Neural cell (in vitro differentiated cells): ENCODE measurements at regions not wholly inside any gene's neighbourhood (a gene's known extent, or its start where the extent isn't known, plus 50 kb on each side); places are given as distances from the start of the nearest gene placed in this dataset.

Source experiments
- H2AFZ ChIP-seq: fragments of 200-600, 300-800 bp; sonication (generic), shearing (Covaris generic); 2 replicates; pipeline ENCODE4 v1.6.0; 2014; ENCODE audit warnings: low read depth, mild to moderate bottlenecking, antibody characterized with exemption, low read length, moderate library complexity
- H3F3A ChIP-seq: fragments of 200-600 bp; shearing (Covaris generic); 2 replicates; pipeline ENCODE4 v1.6.1; 2016; ENCODE audit warnings: mild to moderate bottlenecking, moderate library complexity, mixed read lengths, antibody characterized with exemption, low read length; ENCODE audit not compliant: insufficient read depth, poor library complexity, severe bottlenecking
- H3K27ac ChIP-seq: fragments of 200-600, 300-800 bp; sonication (generic), shearing (Covaris generic); 2 replicates; pipeline ENCODE4 v1.5.1; 2014; ENCODE audit warnings: mild to moderate bottlenecking, low read length, moderate library complexity
- H3K27me3 ChIP-seq: fragments of 300-800, 200-600 bp; sonication (generic), shearing (Covaris generic); 2 replicates; pipeline ENCODE4 v1.6.0; 2014; ENCODE audit warnings: mild to moderate bottlenecking, low read depth, low read length, moderate library complexity; ENCODE audit not compliant: insufficient read depth
- H3K36me3 ChIP-seq: fragments of 300-800, 200-600 bp; sonication (generic), shearing (Covaris generic); 2 replicates; pipeline ENCODE4 v1.5.1; 2014; ENCODE audit warnings: mild to moderate bottlenecking, antibody characterized with exemption, low read length, moderate library complexity; ENCODE audit not compliant: insufficient read depth
- H3K4me2 ChIP-seq: fragments of 300-800, 200-600 bp; sonication (generic), shearing (Covaris generic); 2 replicates; pipeline ENCODE4 v1.6.0; 2014; ENCODE audit warnings: mild to moderate bottlenecking, low read length
- H3K4me3 ChIP-seq: fragments of 300-800, 200-600 bp; sonication (generic), shearing (Covaris generic); 2 replicates; pipeline ENCODE4 v1.5.1; 2014; ENCODE audit warnings: mild to moderate bottlenecking, low read length, moderate library complexity
- H3K79me2 ChIP-seq: fragments of 200-600 bp; shearing (Covaris generic); replicated peaks from 2 replicates; pipeline ENCODE4 v1.6.0; 2014; ENCODE audit warnings: mild to moderate bottlenecking, low read length, moderate library complexity; ENCODE audit not compliant: insufficient read depth
- H3K9ac ChIP-seq: fragments of 300-800, 200-600 bp; sonication (generic), shearing (Covaris generic); 2 replicates; pipeline ENCODE4 v1.6.1; 2016; ENCODE audit warnings: mild to moderate bottlenecking, low read length, mixed read lengths
- H3K9me2 ChIP-seq: fragments of 200-600 bp; shearing (Covaris generic); 2 replicates; pipeline ENCODE4 v1.6.1; 2016; ENCODE audit warnings: mild to moderate bottlenecking, low read length, mixed read lengths; ENCODE audit not compliant: insufficient read depth
- H3K9me3 ChIP-seq: fragments of 200-600, 300-800 bp; sonication (generic), shearing (Covaris generic); 2 replicates; pipeline ENCODE4 v1.6.1; 2016; ENCODE audit warnings: mild to moderate bottlenecking, mixed run types, low read length, moderate library complexity, mixed read lengths
- H4K20me1 ChIP-seq: fragments of 200-600 bp; shearing (Covaris generic); 2 replicates; pipeline ENCODE4 v1.6.1; 2016; ENCODE audit warnings: mild to moderate bottlenecking, mixed run types; ENCODE audit not compliant: insufficient read depth
- CTCF ChIP-seq: fragments of 450-650 bp; IDR thresholded peaks from 2 replicates; pipeline ENCODE4 v1.5.1; 2014; ENCODE audit warnings: antibody characterized with exemption, mild to moderate bottlenecking, moderate library complexity; ENCODE audit not compliant: poor library complexity, severe bottlenecking
- EP300 ChIP-seq: fragments of 450-650 bp; conservative IDR thresholded peaks from 2 replicates; pipeline ENCODE4 v1.6.1; 2014; ENCODE audit warnings: antibody characterized with exemption, mild to moderate bottlenecking, moderate library complexity; ENCODE audit not compliant: poor library complexity, severe bottlenecking
- EZH2 ChIP-seq: fragments of 200-600, 300-800 bp; shearing (Covaris generic), sonication (generic); IDR thresholded peaks from 2 replicates; pipeline ENCODE4 v1.6.1; 2014; ENCODE audit warnings: antibody characterized with exemption, low read length, borderline replicate concordance, mild to moderate bottlenecking; ENCODE audit not compliant: insufficient read depth, poor library complexity, severe bottlenecking
- MXI1 ChIP-seq: fragments of 450-650 bp; conservative IDR thresholded peaks from 2 replicates; pipeline ENCODE4 v1.6.1; 2014; ENCODE audit warnings: antibody characterized with exemption, mild to moderate bottlenecking; ENCODE audit not compliant: poor library complexity, severe bottlenecking
- POLR2AphosphoS5 ChIP-seq: IDR thresholded peaks from 2 replicates; pipeline ENCODE4 v1.6.1; 2012
- RAD21 ChIP-seq: fragments of 450-650 bp; conservative IDR thresholded peaks from 2 replicates; pipeline ENCODE4 v1.6.1; 2014; ENCODE audit warnings: antibody characterized with exemption, mild to moderate bottlenecking, moderate library complexity
- REST ChIP-seq: IDR thresholded peaks from 2 replicates; pipeline ENCODE4 v1.6.1; 2012; ENCODE audit warnings: borderline replicate concordance
- SMC3 ChIP-seq: fragments of 450-650 bp; conservative IDR thresholded peaks from 2 replicates; pipeline ENCODE4 v1.6.1; 2014; ENCODE audit warnings: antibody characterized with exemption, mild to moderate bottlenecking, moderate library complexity; ENCODE audit not compliant: poor library complexity
- TAF1 ChIP-seq: IDR thresholded peaks from 2 replicates; pipeline ENCODE4 v1.6.1; 2012; ENCODE audit warnings: low read depth

GRCh38 chr1:67937651-67938050, 104.4 kb upstream of the GNG12 start:
- no peak overlapping the region for H2AFZ ChIP-seq
- H3K27me3 ChIP-seq: no peaks in the 10 kb centered on the region
- H3K4me3 ChIP-seq: no peak overlapping the region
- H4K20me1 ChIP-seq: no peaks in the 10 kb centered on the region
- H3K4me2 ChIP-seq: no peak overlapping the region
- no peak overlapping the region for H3K9ac ChIP-seq
- TF ChIP-seq SMC3 (no peak), REST (no peak)
- no peak overlapping the region for H3K27ac ChIP-seq
- no peaks in the 10 kb centered on the region for H3K79me2 ChIP-seq
- H3K9me3 ChIP-seq: no peaks in the 10 kb centered on the region
- no peaks in the 10 kb centered on the region for H3K36me3 ChIP-seq
- H3F3A ChIP-seq: peaks cover 6% of the 10 kb centered on the region
- H3K9me2 ChIP-seq: no peaks in the 10 kb centered on the region

- H2AFZ ChIP-seq: no peak overlapping the region
- no peaks in the 10 kb centered on the region for H3K9me3 ChIP-seq
- H3K4me2 ChIP-seq: no peak overlapping the region
- no peak overlapping the region for H3K9ac ChIP-seq
- H3K27ac ChIP-seq: no peak overlapping the region
- H3K27me3 ChIP-seq: no peaks in the 10 kb centered on the region
- no peak overlapping the region for H3K4me3 ChIP-seq
- TF ChIP-seq REST (no peak), EZH2 (no peak), TAF1 (no peak), SMC3 (no peak), RAD21 (no peak), EP300 (no peak), MXI1 (no peak), CTCF (no peak), POLR2AphosphoS5 (no peak)
- H3F3A ChIP-seq: peaks cover 6% of the 10 kb centered on the region
- H4K20me1 ChIP-seq: no peaks in the 10 kb centered on the region
- H3K36me3 ChIP-seq: no peaks in the 10 kb centered on the region
- H3K9me2 ChIP-seq: no peaks in the 10 kb centered on the region
- no peaks in the 10 kb centered on the region for H3K79me2 ChIP-seq
These were observed 103.7 kb upstream of the GNG12 start for GRCh38 chr1:67937010-67937409.
